Inferior parietal cortex (tissue), 1 donor: ENCODE measurements at regions not wholly inside any gene's neighbourhood (a gene's known extent, or its start where the extent isn't known, plus 50 kb on each side); places are given as distances from the start of the nearest gene placed in this dataset.

Source experiments
- DNase-seq: peaks from one replicate; pipeline ENCODE4 v3.0.0-alpha.2; 2016; ENCODE audit errors: extremely low spot score

DNA sequence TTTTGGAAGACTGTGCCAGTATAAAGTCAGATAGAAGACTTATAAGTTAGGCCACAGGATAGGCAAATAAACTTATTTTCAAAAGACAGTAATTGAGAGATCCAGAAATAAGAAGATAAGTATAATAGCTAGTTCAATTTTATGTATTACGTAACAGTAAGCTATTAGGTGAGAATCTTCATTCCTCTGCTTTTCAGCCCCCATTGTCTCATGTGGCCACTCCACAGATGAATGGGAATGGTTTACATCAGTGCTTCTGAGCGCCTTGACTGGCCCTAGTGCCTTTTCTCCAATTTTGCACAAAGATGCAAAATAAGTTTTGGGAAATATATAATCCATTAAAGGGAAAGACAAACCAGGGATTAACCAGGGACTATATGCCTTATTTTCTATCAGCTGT, 550.5 kb downstream of the MMUT start:
- no peak for DNase-seq

DNA sequence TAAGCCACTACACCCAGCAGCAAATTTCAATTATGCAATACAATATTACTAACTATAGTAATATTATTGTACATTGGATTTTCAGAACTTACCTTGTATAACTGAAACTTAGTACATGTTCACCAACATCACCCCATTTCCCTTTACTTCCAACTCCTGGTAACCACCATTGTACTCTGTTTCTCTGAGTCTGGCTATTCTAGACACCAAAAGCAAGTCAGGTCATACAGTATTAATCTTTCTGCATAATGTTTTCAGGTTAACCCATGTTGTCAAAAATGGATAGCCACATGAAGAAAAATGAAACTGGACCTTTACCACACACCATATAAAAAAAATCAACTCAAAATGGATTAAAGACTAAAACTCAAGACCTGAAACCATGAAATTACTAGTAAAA, 558.2 kb downstream of the MMUT start:
- no peak for DNase-seq

DNA sequence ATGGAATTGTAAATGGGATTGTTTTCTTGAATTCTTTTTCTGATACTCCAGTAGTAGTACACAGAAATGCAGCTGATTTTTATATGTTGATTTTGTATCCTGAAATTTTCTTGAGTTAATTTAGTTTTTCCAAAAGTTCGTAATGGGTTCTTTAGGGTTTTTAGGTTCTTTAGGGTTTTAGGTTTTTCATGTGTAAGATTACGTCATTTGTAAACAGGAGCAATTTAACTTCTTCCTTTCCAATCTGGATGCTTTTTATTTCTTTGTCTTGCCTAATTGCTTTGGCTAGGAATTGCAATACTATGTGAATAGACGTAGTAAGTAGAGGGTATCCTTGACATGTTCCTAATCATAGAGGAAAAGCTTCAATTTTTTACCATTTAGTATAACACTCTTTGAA, 568.6 kb downstream of the MMUT start:
- DNase-seq = no peak

DNA sequence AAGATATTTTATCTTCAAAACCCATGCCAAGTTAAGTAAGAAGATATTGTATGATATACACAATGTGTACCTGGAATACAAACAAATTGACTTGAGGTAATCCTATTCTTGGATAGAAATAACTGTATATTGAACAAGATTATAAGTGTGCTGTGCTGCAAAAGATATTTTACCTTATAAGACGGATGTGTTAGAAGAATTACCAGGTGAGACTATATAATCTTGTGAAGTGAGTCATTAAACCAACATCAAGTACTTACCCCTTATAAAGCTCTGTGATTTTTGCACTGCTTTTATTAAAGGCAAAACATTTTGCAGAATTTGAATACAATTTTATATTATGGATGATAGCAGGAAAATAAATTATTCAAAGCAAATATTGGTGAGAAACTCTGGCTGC, 570.0 kb downstream of the MMUT start:
- DNase-seq = no peak

DNA sequence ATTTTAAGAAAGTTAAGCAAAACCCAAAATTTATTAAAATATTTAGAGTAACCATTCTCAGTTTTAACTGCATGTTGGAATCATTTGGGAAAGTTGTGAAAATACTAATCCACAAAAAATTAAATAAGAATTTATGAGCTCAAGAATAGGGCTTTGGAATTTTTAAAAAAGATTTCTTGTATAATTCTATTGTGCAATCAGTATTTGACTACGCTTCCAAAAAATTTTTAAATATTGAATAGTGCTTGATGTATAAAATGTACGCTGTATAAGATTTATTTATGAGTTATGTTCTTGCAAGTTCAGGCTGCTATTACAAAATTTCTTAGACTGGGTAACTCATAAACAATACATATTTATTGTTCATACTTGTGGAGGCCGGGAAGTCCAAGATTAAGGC, 571.7 kb downstream of the MMUT start:
- DNase-seq = no peak

DNA sequence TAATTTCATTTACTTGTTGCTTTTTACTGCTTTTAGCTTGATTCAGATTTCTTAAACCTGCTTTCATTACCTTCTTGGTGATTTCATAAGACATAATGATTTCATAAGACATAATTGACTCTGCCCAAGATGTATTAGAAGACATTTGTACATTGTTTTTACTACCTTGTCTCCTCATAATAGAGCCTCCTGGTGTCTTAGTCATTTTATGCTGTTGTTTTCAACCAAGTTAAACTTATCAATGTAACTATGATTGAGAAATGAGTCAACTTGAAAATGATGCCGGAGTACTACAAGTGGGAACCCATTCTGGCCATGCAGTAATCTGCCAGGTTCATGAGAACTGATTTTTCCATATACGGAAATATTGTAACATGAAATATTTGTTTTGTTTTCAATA, 573.6 kb downstream of the MMUT start:
- no peak for DNase-seq

DNA sequence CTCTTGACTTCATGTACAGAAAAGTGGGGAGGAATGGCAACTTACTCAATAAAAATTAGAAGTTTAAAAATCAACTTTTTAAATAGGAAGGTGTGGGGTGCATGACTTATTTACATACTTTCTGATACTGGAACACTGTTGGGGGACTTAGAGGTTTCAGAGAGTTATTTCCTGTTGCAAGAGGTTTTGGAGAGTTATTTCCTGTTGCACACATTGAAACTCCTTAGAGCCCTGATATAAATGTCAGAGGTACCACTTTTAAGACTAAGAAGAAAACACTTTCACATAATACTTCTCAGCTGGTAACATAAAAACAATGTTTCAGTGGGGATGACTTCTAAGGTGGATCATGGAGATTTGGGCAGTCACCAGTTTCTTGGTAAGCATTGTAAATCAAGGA, 579.9 kb downstream of the MMUT start:
- no peak for DNase-seq

DNA sequence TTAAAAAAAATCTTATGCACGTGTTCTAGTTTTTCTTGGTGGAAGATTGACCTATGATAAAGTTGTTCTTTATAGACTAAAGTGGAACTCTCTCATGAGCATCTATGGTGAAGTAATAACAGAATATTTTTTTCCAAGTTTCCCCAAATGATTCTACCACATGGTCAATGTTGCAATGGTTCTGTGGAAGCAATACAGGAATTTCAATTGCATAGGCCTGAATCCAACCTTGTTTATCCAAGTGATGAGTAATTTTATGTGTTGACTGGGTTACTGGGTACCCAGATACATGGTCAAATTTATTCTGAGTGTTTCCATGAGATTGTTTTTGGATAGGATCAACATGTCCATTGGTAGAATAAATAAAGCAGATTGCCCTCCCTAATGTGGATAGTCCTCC, 581.5 kb downstream of the MMUT start:
- no peak for DNase-seq

DNA sequence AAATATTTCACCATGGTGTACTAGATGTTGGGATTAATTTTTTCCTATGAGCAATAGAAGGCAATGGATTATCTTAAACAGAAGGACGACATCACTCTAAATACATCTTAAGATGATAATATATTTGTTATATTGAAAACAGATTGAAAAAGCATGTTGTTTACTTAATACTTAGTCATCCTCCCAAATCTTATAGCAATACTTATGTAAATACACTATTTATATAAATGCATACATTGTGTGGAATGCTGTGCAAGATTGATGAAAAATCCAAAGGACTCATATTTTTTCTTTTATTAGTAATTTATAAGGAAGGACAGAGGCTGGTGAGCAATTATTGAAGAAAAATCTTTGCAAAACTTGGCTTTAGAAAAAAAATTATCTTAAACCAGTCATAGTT, 593.5 kb downstream of the MMUT start:
- no peak for DNase-seq

DNA sequence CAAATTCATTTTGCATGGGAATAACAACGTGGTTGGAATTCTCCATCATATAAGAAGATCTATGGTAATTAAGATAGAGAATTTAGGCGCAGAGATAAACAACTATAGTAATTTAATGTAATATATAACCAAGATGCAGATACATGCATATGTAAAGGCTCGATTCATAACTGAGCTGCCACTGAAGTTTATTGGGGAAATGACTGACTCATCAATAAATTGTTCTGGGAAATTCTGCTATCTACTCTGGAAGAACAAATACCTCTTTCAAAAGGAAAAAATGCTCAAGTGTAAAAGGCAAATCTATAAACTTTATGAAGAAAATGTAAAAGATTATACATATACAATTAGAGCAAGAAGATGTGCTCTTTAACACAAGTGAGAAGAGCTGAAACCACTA, 596.4 kb downstream of the MMUT start:
- DNase-seq = no peak

DNA sequence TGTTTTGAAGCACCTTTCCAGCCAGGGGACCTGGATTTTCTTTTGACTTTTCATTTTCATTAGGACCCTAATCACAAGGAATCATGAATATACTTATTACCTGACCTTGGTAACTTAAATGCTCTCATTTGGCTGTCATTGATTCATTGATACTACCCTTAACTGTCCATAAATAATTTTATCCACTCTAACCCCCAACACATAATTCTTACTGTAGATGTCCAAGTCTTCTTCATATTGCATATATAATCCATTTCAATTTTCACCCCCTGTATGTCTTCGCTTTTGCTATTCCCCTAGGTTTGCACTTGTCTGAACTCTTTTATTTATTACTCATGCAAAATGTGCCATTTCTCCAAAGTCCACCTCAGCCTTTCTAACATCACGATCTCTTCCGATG, 602.9 kb downstream of the MMUT start:
- DNase-seq = no peak

DNA sequence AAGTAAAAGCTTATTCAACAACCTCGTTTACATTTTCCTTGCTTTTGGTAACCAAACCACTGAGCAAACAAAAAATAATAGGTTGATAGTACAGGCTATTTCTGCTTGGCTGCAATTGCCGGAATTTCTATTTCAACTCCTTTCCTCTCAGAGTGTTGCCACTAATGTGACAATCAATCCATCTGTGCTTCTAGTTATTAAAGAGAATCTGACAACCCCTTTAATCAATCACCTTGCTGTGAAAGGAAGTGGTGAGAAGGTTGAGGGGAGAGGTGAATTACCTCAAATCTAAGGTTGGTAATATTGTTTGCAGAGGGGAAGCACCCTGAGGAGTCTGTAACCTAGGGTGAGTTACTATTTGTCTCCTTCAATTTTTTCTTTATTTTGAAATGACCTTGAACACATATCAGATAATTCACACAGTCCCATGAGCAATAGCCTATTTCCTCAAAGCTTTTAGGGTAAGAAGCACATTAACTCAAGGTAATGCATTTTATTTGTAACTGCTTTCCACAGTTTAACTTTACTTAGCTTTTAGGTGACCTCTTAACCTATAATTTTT, 603.4 kb downstream of the MMUT start:
- DNase-seq = no peak

DNA sequence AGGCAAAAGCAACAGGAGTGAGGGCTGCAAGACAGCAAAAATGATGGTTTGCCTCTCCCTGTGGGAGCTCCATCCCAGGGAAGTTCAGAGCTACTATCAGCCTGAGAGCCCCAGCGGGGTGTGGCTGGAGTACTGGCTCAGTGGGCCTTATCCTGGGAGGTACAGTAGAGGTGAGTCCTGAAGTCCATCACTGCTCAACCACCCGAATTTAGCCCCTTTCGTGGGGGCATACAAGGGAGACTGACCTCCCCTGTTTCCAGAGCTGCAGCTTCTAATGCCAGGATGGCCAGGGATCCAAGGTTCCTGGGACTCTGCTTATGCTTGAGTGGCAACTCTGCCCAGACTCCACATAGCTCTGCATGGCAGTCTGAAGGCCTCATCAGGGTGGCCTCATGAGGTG, 617.8 kb downstream of the MMUT start:
- no peak for DNase-seq

DNA sequence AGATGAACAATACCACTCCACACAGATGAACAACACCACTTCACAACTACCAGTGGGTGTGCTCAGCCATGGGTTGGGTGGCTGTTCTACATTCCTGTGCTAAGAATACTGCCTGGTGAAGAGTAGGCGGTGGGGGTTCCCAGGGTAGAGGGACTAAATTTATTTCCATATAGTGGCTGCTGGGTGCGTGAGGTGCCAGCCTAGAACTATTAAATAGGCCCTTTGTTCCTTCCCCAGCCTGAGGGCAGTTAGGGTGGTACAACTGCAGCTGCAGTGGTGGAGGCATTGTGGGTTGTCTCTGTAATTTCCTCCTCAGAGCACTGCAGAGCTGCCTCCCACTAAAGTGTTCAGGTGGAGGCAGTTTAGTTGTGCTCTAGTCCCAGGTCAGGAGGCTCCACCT, 618.4 kb downstream of the MMUT start:
- no peak for DNase-seq

DNA sequence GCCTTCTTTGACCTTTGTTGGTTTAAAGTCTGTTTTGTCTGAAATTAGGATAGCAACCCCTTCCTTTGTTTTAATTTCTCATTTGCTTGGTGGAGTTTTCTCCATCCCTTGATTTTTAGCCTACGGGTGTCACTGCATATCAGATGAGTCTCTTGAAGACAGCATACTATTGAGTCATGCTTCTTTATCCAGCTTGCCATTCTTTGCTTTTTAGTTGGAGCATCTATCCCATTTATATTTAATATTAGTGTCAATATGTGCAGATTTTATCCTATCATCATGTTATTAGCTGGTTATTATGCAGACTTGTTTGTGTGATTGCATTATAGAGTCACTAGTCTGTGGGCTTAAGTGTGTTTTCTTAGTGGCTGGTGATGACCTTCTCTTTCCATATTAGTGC, 622.2 kb downstream of the MMUT start:
- DNase-seq = no peak

DNA sequence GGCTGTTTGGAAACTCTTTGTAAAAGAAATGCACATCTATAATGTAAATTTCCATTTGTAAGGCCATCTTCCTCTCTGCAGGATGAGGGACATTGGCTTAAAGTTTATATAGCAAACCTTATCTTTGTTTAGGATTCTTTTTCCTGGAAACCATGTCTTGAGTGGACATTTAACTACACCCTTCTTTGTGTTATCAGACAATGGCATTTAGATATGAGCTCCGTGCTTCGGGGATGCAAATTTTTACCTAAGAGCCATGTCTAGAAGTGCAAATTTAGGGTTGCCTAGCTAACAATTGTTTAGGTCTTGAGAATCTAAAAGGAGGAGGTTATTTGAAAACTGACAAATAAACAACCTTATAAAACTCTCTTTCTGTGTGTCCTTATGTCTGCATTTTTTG, 623.8 kb downstream of the MMUT start:
- no peak for DNase-seq

DNA sequence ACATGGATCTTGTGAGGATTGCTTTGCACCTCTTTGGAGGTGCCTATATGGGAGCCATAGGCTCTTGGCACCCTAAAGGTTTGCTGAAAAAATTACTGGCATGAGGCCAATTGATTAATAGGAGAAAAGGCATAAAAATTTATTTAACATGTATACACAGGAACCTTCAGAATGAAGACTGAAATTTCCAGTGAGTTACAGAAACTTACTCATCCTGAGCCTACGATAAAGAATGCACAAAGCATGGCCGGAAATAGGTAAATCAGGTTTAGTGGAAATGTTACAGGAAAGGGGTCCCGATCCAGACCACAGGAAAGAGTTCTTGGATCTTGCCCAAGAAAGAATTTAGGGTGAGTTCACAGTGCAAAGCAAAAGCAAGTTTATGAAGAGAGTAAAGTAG, 625.3 kb downstream of the MMUT start:
- no peak for DNase-seq

DNA sequence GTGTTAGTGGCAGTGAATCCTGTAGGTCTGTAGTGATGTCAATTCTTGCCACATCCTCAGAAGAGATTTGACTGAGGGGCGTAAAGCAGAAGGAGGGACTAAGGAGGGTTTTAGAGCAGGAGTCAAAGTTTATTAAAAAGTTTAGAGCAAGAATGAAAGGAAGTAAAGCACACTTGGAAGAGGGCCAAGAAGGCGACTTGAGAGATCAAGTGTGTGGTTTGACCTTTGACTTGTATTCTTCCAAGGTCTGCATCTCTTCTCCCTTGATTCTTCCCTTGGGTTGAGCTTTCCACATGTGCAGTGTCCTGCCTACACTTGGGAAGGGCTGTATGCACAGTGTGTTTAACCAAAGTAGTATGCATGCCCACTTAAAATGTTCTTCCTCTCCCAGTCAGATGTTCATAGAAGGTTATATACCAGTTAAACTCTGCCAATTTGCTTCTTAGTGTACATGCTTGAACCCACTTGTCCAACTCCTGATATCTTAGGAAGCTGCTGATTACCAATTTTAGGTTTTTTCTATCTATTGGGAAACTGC, 627.6 kb downstream of the MMUT start:
- DNase-seq = no peak

DNA sequence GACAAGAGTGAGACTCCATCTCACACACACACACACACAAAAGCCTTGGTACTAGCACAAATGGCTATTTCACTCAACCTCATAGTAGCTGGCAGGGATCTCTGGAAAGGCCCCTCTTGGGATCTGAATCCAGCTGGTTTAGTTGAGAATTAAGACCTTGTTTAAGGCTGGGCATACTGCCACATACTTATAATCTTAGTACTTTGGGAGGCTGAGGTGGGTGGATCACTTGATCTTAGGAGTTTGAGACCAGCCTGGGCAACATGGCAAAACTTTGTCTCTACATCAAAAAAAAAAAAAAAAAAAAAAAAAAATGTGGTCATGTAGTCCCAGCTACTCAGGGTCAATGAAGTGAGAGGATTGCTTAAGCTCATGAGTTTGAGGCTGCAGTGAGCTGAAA, 628.3 kb downstream of the MMUT start:
- DNase-seq = no peak

DNA sequence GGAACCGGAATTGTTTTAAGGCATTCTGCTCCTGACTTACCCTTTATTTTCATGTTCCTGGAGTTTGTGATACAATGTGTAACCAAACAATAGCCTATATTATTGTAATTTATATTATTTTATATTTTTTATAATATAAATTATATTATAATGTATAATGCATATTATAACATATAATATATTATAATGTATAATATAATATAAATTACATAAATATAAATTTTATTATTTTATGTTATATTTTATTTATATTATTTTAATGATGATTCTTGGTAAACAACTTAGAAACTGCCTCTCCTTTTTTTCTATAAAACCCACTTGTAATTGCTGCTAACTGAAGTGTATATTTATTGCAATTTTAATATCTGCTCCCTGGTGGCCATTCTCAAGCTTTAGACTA, 629.1 kb downstream of the MMUT start:
- no peak for DNase-seq

DNA sequence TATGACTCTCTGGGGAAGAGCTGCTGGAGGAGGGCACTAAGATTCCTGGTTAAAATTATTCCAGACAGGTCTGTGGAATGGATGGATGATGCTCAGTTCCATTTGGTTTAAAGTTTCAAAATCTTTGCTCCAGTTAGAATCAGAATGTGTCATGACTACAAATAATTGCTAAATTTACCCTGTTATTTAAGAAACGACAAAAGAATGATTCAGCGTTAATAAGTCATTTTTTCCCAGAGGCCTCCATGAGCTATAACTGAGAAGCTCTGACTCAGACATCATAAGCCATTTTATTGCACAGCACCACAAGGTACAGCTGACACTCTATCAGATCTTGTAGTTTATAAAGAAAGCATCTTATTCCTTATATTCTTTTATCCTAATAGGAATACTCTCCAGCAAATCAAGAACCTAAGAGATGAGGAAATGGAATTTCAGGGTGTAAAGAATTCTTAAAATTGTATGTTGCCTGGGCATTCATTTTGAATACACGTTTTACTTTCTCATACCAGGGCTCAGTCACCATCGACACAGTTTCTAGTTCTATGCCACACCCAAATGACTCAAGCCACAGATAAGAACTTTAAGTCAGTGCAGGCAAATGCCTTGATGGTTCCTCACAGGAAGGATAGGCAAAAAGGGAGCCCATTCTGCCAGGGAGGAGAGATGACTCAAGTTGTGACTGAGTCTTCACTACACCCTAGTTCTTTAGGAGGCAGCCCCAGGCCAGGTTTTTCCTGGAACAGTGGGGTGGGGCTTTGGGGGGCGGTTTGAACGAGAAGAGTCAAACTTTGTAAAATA, 636.0 kb downstream of the MMUT start:
- DNase-seq = no peak

DNA sequence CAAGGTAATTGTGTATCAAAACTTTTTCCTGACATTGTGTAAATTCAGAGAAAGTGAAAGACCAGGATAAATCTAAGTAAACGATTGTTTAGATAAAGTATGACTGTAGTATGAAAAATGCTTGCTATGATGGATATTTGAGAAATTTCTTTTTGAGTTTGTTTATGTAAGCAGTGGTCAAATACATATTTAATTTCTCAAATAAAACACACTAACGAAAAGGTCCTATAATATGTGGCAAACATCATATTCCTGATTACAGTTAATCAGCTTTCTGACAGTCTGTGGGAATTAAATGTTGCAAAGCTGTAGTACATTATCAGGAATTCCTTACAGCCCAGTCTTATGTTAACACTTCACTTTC, 636.9 kb downstream of the MMUT start:
- DNase-seq = no peak

DNA sequence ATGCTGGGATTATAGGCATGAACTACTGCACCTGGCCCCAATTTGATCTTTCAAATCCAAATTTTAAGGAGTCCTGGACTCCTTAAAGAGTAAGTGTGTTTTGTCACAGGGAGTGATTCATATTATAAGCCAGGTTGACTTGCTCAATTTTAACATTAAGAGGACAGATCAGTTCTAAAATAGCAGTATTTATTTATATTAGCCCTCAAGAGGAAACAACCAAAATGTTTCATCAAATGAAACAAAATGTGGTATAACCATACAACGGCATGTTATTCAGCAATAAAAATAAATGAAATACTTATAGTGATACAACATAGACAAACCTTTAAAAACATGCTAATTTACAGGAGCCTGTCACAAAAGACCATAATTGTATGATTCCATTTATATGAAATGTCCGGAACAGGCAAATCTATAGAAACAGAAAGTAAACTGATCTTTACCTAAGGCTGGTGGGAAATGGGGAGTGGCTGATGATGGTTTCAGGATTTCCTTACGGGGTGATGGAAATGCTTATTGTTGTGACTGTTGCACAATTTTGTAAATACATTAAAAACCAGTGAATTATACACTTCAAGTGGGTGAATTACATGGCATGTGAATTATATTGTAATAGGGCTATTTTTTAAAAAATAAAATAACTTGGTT, 637.4 kb downstream of the MMUT start:
- no peak for DNase-seq
